Endothelial cell of umbilical vein (primary cell): ENCODE measurements at regions not wholly inside any gene's neighbourhood (a gene's known extent, or its start where the extent isn't known, plus 50 kb on each side); places are given as distances from the start of the nearest gene placed in this dataset.

Experiments used
- BruUV-seq: library from RNA; stranded (reverse); fragments of 400-500 nt; replicated peaks from 2 replicates; lab custom pipeline; 2021; lab: Mats Ljungman, UMichigan
- CTCF ChIA-PET: fragments of 300-600, 350-600 bp; sonication (Branson Sonifier 250); formaldehyde crosslinking; loops from one replicate; lab custom pipeline; 2021; ENCODE audit warnings: antibody characterized with exemption, inconsistent platforms; lab: Charles Lee
- POLR2A ChIA-PET: fragments of 300-600, 350-600 bp; sonication (Branson Sonifier 250); formaldehyde crosslinking; loops from one replicate; lab custom pipeline; 2021; ENCODE audit warnings: antibody characterized with exemption, inconsistent platforms; lab: Charles Lee
- DNase-seq: peaks from one replicate; pipeline ENCODE4 v3.0.0-alpha.2; 2011; ENCODE audit warnings: low read depth, low spot score
- FAIRE-seq: peaks from 2 replicates; lab custom pipeline; 2011; peaks lifted over from hg19 to GRCh38; lab: Jason Lieb, UNC
- H2AFZ ChIP-seq: 2 replicates; pipeline ENCODE4 v1.6.0; 2012; ENCODE audit warnings: low read depth, low read length, control low read depth, inconsistent platforms
- H3K27ac ChIP-seq: 2 replicates; pipeline ENCODE4 v1.5.1; 2011; ENCODE audit warnings: low read depth, mild to moderate bottlenecking, control low read depth, low read length, moderate library complexity; ENCODE audit not compliant: insufficient read depth
- H3K27me3 ChIP-seq, 2 experiments: 2 replicates each; pipeline versions ENCODE4 v1.6.0 to v1.6.1; 2011; ENCODE audit warnings: low read length in 2 of 2, mixed read lengths in 1 of 2; ENCODE audit not compliant: control insufficient read depth in 2 of 2, insufficient read depth in 2 of 2
- H3K36me3 ChIP-seq, 2 experiments: 2 replicates in 1 of 2; 3 replicates in 1 of 2; pipeline ENCODE4 v1.5.1; 2011; ENCODE audit warnings: low read length in 2 of 2, mild to moderate bottlenecking in 1 of 2, moderate library complexity in 1 of 2; ENCODE audit not compliant: control insufficient read depth in 2 of 2, insufficient read depth in 2 of 2; ENCODE audit errors: extremely low read depth in 1 of 2
- H3K4me1 ChIP-seq: 3 replicates; pipeline ENCODE4 v1.5.1; 2011; ENCODE audit warnings: mild to moderate bottlenecking, low read length; ENCODE audit not compliant: control insufficient read depth, insufficient read depth; ENCODE audit errors: extremely low read depth
- H3K4me2 ChIP-seq: 2 replicates; pipeline ENCODE4 v1.6.1; 2011; ENCODE audit warnings: low read length, control low read depth, mixed read lengths; ENCODE audit not compliant: insufficient read depth
- H3K4me3 ChIP-seq, 3 experiments: fragments of 200-600 bp in 1 of 3; sonication (generic), shearing (Covaris generic) in 1 of 3; replicated peaks in 1 of 3; 2 replicates each; pipeline ENCODE4 v1.5.1; 2011 to 2016; ENCODE audit warnings: control low read depth in 3 of 3, low read length in 3 of 3, mild to moderate bottlenecking in 2 of 3, inconsistent platforms in 1 of 3, low read depth in 1 of 3, moderate library complexity in 1 of 3; ENCODE audit not compliant: insufficient read depth in 1 of 3
- H3K79me2 ChIP-seq: 2 replicates; pipeline ENCODE4 v1.6.0; 2012; ENCODE audit warnings: low read length, inconsistent platforms; ENCODE audit not compliant: control insufficient read depth, insufficient read depth
- H3K9ac ChIP-seq: replicated peaks from 2 replicates; pipeline ENCODE3; 2011; ENCODE audit warnings: low read length, control low read depth; ENCODE audit not compliant: insufficient read depth; ENCODE audit errors: extremely low read depth
- H3K9me1 ChIP-seq: replicated peaks from 3 replicates; pipeline ENCODE4 v1.6.0; 2011; ENCODE audit warnings: mild to moderate bottlenecking, low read length; ENCODE audit not compliant: control insufficient read depth, insufficient read depth; ENCODE audit errors: extremely low read depth
- H3K9me3 ChIP-seq: replicated peaks from 2 replicates; pipeline ENCODE4 v1.5.1; 2012; ENCODE audit warnings: low read length, inconsistent platforms; ENCODE audit not compliant: control insufficient read depth, insufficient read depth
- H4K20me1 ChIP-seq: replicated peaks from 2 replicates; pipeline ENCODE3; 2011; ENCODE audit warnings: mild to moderate bottlenecking, low read length; ENCODE audit not compliant: control insufficient read depth, insufficient read depth; ENCODE audit errors: extremely low read depth
- CTCF ChIP-seq, 2 donors: IDR thresholded peaks; 1 replicate in 1 of 2; 2 replicates in 1 of 2; pipeline ENCODE4 v1.5.1; 2011; ENCODE audit warnings: low read length in 2 of 2, mild to moderate bottlenecking in 2 of 2, moderate library complexity in 2 of 2, control low read depth in 1 of 2, inconsistent platforms in 1 of 2, low read depth in 1 of 2; ENCODE audit not compliant: insufficient read depth in 1 of 2; ENCODE audit errors: extremely low read depth in 1 of 2
- EZH2 ChIP-seq: IDR thresholded peaks from 2 replicates; pipeline ENCODE4 v1.6.1; 2012; ENCODE audit warnings: borderline replicate concordance, low read depth, mild to moderate bottlenecking, moderate library complexity, low read length, inconsistent platforms; ENCODE audit not compliant: severe bottlenecking
- FOS ChIP-seq: IDR thresholded peaks from 2 replicates; pipeline ENCODE4 v1.6.1; 2011; ENCODE audit warnings: mild to moderate bottlenecking, low read length, moderate library complexity, borderline replicate concordance; ENCODE audit not compliant: insufficient read depth
- GATA2 ChIP-seq: IDR thresholded peaks from 2 replicates; pipeline ENCODE4 v1.7.0; 2011; ENCODE audit warnings: low read depth, mild to moderate bottlenecking, moderate library complexity, mixed read lengths, low read length; ENCODE audit not compliant: insufficient read length, insufficient read depth
- JUN ChIP-seq: IDR thresholded peaks from 2 replicates; pipeline ENCODE4 v1.6.1; 2011; ENCODE audit warnings: borderline replicate concordance, low read depth; ENCODE audit not compliant: insufficient read length, insufficient read depth
- MYC ChIP-seq: IDR thresholded peaks from one replicate; pipeline ENCODE4 v1.6.1; 2011; ENCODE audit warnings: mild to moderate bottlenecking, low read depth, low read length
- POLR2A ChIP-seq: IDR thresholded peaks from 2 replicates; pipeline ENCODE4 v1.6.1; 2012; ENCODE audit warnings: low read depth, mild to moderate bottlenecking, control low read depth, low read length
- POLR2AphosphoS5 ChIP-seq: IDR thresholded peaks from 2 replicates; pipeline ENCODE4 v1.6.1; 2012; ENCODE audit warnings: low read depth, mild to moderate bottlenecking, control low read depth, low read length, moderate library complexity; ENCODE audit not compliant: insufficient read depth
- dilution Hi-C: fragments of 300-500 bp; cut with MboI; formaldehyde crosslinking; loops from one replicate; pipeline ENCODE4 v1.15.0; 2019; ENCODE audit warnings: low sequenced_read_pairs; ENCODE audit not compliant: extremely low pct_ligation_motif_present
- intact Hi-C: fragments of 100-400 bp; cut with micrococcal nuclease; formaldehyde crosslinking; loops from one replicate; pipeline ENCODE4 v1.10.0; 2022
- TF ChIP-seq, protein P1 (sequence below): IDR thresholded peaks from 2 replicates; pipeline ENCODE4 v1.6.1; 2011; ENCODE audit not compliant: insufficient read depth, insufficient read length

GRCh38 chr13:109879338-109879737 lies 93.0 kb upstream of the IRS2 start:
- intact Hi-C loops (no loop called here), dilution Hi-C loops (no loop called here)
- DNase-seq (no peak), FAIRE-seq (no peak)
- Histone ChIP-seq H3K36me3 (no peaks in the 10 kb centered on the region), H2AFZ (no peak overlapping the region), H4K20me1 (no peaks in the 10 kb centered on the region), H3K4me3 (no peak overlapping the region), H3K4me2 (no peak overlapping the region), H3K9me3 (no peaks in the 10 kb centered on the region), H3K9me1 (no peaks in the 10 kb centered on the region), H3K9ac (no peak overlapping the region), H3K4me1 (no peaks in the 10 kb centered on the region), H3K27me3 (no peaks in the 10 kb centered on the region), H3K79me2 (no peaks in the 10 kb centered on the region), H3K27ac (no peak overlapping the region)
- no TSS peak for BruUV-seq
- POLR2A ChIA-PET = no interaction called here
- TF ChIP-seq, protein P1, sequence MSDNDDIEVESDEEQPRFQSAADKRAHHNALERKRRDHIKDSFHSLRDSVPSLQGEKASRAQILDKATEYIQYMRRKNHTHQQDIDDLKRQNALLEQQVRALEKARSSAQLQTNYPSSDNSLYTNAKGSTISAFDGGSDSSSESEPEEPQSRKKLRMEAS = no peak
- CTCF ChIA-PET = no interaction called here

DNA sequence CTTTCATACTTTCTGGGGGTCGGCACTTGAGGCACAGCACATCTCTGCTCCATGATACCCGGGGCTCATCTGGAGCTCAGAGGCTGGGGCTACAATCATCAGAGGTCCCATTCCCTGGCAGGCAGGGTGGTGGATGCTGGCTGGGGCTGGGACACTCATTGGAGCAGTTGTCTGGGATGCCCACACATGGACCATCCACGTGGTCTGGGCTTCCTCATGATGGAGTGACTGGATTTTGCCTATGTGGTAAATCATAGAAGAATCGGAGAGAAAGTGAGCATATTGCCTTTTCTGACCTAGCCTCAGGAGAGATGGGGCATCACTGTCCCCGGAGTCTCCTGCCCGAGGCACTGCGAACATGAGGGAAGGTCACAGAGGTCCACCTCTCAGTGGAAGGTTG lies 91.4 kb upstream of the IRS2 start:
- DNase-seq (no peak), FAIRE-seq (no peak)
- TF ChIP-seq POLR2AphosphoS5 (no peak), CTCF (IDR thresholded peaks at IDR 0.05; ENCODE audit: extremely low read depth in 1 of 2, insufficient read depth in 1 of 2, low read depth in 1 of 2, low read length in 2 of 2) (no peak), GATA2 (no peak), POLR2A (no peak), JUN (no peak), MYC (no peak), EZH2 (no peak), FOS (no peak)
- TF ChIP-seq, protein P1 = no peak
- no peaks in the 10 kb centered on the region for H3K79me2 ChIP-seq
- no TSS peak for BruUV-seq
- intact Hi-C loops (no loop called here), dilution Hi-C loops (no loop called here)
- H3K36me3 ChIP-seq = no peaks in the 10 kb centered on the region
- no peak overlapping the region for H2AFZ ChIP-seq
- no peaks in the 10 kb centered on the region for H3K9me3 ChIP-seq
- H3K27me3 ChIP-seq = no peaks in the 10 kb centered on the region
- H3K4me2 ChIP-seq = no peak overlapping the region
- no peak overlapping the region for H3K9ac ChIP-seq
- no peak overlapping the region for H3K4me3 ChIP-seq
- H4K20me1 ChIP-seq = no peaks in the 10 kb centered on the region
- H3K27ac ChIP-seq = no peak overlapping the region
- ChIA-PET POLR2A (no interaction called here), CTCF (no interaction called here)
- H3K9me1 ChIP-seq = no peaks in the 10 kb centered on the region
- H3K4me1 ChIP-seq = no peaks in the 10 kb centered on the region
